ENCODE measurements at regions not wholly inside any gene's neighbourhood (a gene's known extent, or its start where the extent isn't known, plus 50 kb on each side); places are given as distances from the start of the nearest gene placed in this dataset.

DNA sequence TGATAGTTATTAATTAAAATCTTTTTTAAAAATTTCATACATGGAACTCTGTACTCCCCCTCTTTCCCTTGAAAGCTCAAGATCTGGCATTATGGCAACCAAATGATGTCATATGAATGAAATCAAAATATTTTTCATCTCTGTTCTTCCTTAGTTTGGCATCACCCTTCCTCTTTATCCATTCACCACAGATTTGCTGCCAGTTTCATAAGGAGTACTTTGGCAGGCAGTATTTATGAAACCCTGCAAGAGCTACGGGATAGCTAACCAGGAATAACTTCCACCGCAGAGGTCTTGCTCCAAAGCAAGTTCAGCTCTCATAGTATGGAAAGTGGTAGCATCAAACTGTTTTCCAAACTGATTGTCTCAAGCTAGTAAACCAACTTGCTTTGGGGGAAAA lies 113.9 kb upstream of the DOK5 start:
- Histone ChIP-seq H3K27ac (no peak overlapping the region), H3K4me1 (ENCODE audit: low read depth) (no peaks in the 10 kb centered on the region), H3K4me3 (no peak overlapping the region), H3K9me3 (ENCODE audit: low read depth) (no peaks in the 10 kb centered on the region), H3K27me3 (no peaks in the 10 kb centered on the region), H3K36me3 (no peaks in the 10 kb centered on the region)
- DNase-seq (ENCODE audit: low read depth in 1 of 2, low spot score in 1 of 2), result no peak
- TF ChIP-seq, protein P1, sequence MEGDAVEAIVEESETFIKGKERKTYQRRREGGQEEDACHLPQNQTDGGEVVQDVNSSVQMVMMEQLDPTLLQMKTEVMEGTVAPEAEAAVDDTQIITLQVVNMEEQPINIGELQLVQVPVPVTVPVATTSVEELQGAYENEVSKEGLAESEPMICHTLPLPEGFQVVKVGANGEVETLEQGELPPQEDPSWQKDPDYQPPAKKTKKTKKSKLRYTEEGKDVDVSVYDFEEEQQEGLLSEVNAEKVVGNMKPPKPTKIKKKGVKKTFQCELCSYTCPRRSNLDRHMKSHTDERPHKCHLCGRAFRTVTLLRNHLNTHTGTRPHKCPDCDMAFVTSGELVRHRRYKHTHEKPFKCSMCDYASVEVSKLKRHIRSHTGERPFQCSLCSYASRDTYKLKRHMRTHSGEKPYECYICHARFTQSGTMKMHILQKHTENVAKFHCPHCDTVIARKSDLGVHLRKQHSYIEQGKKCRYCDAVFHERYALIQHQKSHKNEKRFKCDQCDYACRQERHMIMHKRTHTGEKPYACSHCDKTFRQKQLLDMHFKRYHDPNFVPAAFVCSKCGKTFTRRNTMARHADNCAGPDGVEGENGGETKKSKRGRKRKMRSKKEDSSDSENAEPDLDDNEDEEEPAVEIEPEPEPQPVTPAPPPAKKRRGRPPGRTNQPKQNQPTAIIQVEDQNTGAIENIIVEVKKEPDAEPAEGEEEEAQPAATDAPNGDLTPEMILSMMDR (IDR thresholded peaks at IDR 0.05; ENCODE audit: low read depth, low read length), result no peak

GRCh38 chr20:54362283-54362682 lies 113.1 kb upstream of the DOK5 start:
- Histone ChIP-seq H3K27ac (no peak overlapping the region), H3K36me3 (no peaks in the 10 kb centered on the region), H3K4me3 (no peak overlapping the region), H3K9me3 (ENCODE audit: low read depth) (no peaks in the 10 kb centered on the region), H3K27me3 (no peaks in the 10 kb centered on the region), H3K4me1 (ENCODE audit: low read depth) (no peaks in the 10 kb centered on the region)
- TF ChIP-seq, protein P1 (IDR thresholded peaks at IDR 0.05; ENCODE audit: low read depth, low read length), result no peak
- DNase-seq (ENCODE audit: low read depth in 1 of 2, low spot score in 1 of 2), result no peak

- Histone ChIP-seq H3K27ac (no peak overlapping the region), H3K27me3 (no peaks in the 10 kb centered on the region), H3K4me1 (ENCODE audit: low read depth) (no peaks in the 10 kb centered on the region), H3K4me3 (no peak overlapping the region), H3K9me3 (ENCODE audit: low read depth) (no peaks in the 10 kb centered on the region), H3K36me3 (no peaks in the 10 kb centered on the region)
- TF ChIP-seq, protein P1 (IDR thresholded peaks at IDR 0.05; ENCODE audit: low read depth, low read length), result no peak
- DNase-seq (ENCODE audit: low read depth in 1 of 2, low spot score in 1 of 2), result no peak
Measured at GRCh38 chr20:54364365-54364764, 111.0 kb upstream of the DOK5 start.

DNA sequence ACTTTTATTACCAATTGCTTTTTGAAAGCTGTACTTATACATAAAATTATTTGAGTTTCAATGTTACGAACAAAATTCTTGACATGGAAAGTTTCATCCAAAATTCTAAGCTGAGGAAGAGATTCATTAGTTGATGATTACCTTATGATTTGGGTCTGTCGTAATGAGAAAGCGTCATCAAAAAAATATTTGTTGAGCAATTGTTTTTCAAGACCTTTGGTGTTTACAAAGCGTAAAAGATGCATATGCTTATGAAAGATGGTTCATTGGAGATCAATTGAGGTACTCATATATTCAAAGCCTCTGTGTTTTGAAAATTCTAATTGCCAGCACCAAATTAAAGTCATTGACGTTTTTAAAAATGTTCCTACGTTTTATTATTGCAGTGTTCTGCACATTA lies 110.5 kb upstream of the DOK5 start:
- Histone ChIP-seq H3K4me3 (no peak overlapping the region), H3K27ac (no peak overlapping the region), H3K36me3 (no peaks in the 10 kb centered on the region), H3K27me3 (no peaks in the 10 kb centered on the region), H3K9me3 (ENCODE audit: low read depth) (no peaks in the 10 kb centered on the region), H3K4me1 (ENCODE audit: low read depth) (no peaks in the 10 kb centered on the region)
- TF ChIP-seq, protein P1 (IDR thresholded peaks at IDR 0.05; ENCODE audit: low read depth, low read length), result no peak
- no peak for DNase-seq (ENCODE audit: low read depth in 1 of 2, low spot score in 1 of 2)

GRCh38 chr20:54366669-54367344 lies 108.6 kb upstream of the DOK5 start:
- DNase-seq (ENCODE audit: low read depth in 1 of 2, low spot score in 1 of 2), result no peak
- Histone ChIP-seq H3K36me3 (no peaks in the 10 kb centered on the region), H3K27ac (no peak overlapping the region), H3K4me3 (no peak overlapping the region), H3K4me1 (ENCODE audit: low read depth) (no peaks in the 10 kb centered on the region), H3K27me3 (no peaks in the 10 kb centered on the region), H3K9me3 (ENCODE audit: low read depth) (no peaks in the 10 kb centered on the region)
- TF ChIP-seq, protein P1 (IDR thresholded peaks at IDR 0.05; ENCODE audit: low read depth, low read length), result no peak

Measured in cardiac muscle cell (in vitro differentiated cells and primary cell).